ENCODE measurements at regions not wholly inside any gene's neighbourhood (a gene's known extent, or its start where the extent isn't known, plus 50 kb on each side); places are given as distances from the start of the nearest gene placed in this dataset.

- no peak for TF ChIP-seq CBX8 (IDR thresholded peaks at IDR 0.05; ENCODE audit: borderline replicate concordance, low read depth, low read length)
These were observed 1894.5 kb downstream of the NCAM2 start (continued) for GRCh38 chr21:22892740-22893139.

All from H1 (cell line).